Lung (tissue), 11 donors: ENCODE measurements at regions not wholly inside any gene's neighbourhood (a gene's known extent, or its start where the extent isn't known, plus 50 kb on each side); places are given as distances from the start of the nearest gene placed in this dataset.
"Not testable (repeated sequence)": the region's sequence is repeated elsewhere in the genome, so short reads cannot be mapped to it uniquely, and the experiment has no call there.

ENCODE experiments used
- ATAC-seq: fragments of 200-7000 bp; cut with Tn5 transposase; one replicate; pipeline ENCODE4 v1.9.1; 2020; ENCODE audit warnings: moderate number of reproducible peaks; ENCODE audit not compliant: insufficient read depth, low FRiP score
- DNase-seq, 3 donors: peaks; one replicate each; pipeline ENCODE4 v3.0.0-alpha.2; 2013 to 2017
- H3K27ac ChIP-seq, 2 donors: one replicate each; pipeline ENCODE4 v1.5.1; 2013; ENCODE audit warnings: mild to moderate bottlenecking in 2 of 2, moderate library complexity in 2 of 2, control low read depth in 1 of 2, inconsistent platforms in 1 of 2, low read depth in 1 of 2, low read length in 1 of 2
- H3K27me3 ChIP-seq, 3 donors: one replicate each; pipeline ENCODE4 v1.5.1; 2013; ENCODE audit warnings: low read length in 2 of 3; ENCODE audit not compliant: control insufficient read depth in 3 of 3, insufficient read depth in 3 of 3
- H3K36me3 ChIP-seq, 4 donors: one replicate each; pipeline ENCODE4 v1.5.1; 2013; ENCODE audit warnings: low read length in 4 of 4, mild to moderate bottlenecking in 1 of 4, moderate library complexity in 1 of 4; ENCODE audit not compliant: control insufficient read depth in 4 of 4, insufficient read depth in 4 of 4
- H3K4me1 ChIP-seq, 5 donors: one replicate each; pipeline ENCODE4 v1.5.1; 2013; ENCODE audit warnings: low read length in 5 of 5, mild to moderate bottlenecking in 2 of 5, moderate library complexity in 1 of 5; ENCODE audit not compliant: control insufficient read depth in 5 of 5, insufficient read depth in 5 of 5
- H3K4me3 ChIP-seq: one replicate; pipeline ENCODE4 v1.5.1; 2013; ENCODE audit warnings: mild to moderate bottlenecking, control low read depth, moderate library complexity
- H3K9ac ChIP-seq, 2 donors: one replicate each; pipeline ENCODE4 v1.5.1; 2013; ENCODE audit warnings: low read length in 2 of 2, control low read depth in 1 of 2; ENCODE audit not compliant: insufficient read depth in 1 of 2
- H3K9me3 ChIP-seq, 4 donors: one replicate each; pipeline ENCODE4 v1.5.1; 2013; ENCODE audit warnings: low read length in 3 of 4, mild to moderate bottlenecking in 1 of 4, moderate library complexity in 1 of 4; ENCODE audit not compliant: control insufficient read depth in 4 of 4, insufficient read depth in 3 of 4
- WGBS, 2 donors: extraction: QIAGEN DNeasy Blood & Tissue Kit; methylation state at CpG; one replicate each; pipeline ENCODE4 v1.1.7; 2013; 5-methylcytosine and 5-hydroxymethylcytosine counted together
- TF ChIP-seq, protein P1 (sequence below): IDR thresholded peaks from 2 replicates; pipeline ENCODE4 v1.5.1; 2012; ENCODE audit warnings: mild to moderate bottlenecking; ENCODE audit errors: control extremely low read depth, extremely low read depth
- donor health status: control.
- donor health status: control.
- donor health status: Bipolar disorder and iron deficiency.
- donor health status: healthy.
- donor health status: DM: yes; HTN: yes; CAD: no.

- Histone ChIP-seq H3K9me3 (peaks cover 0 to 2% (median 0%) of the 10 kb centered on the region in 4 donors), H3K27ac (no peak overlapping the region), H3K9ac (no peak overlapping the region), H3K36me3 (no peaks in the 10 kb centered on the region), H3K4me3 (no peak overlapping the region), H3K4me1 (no peaks in the 10 kb centered on the region), H3K27me3 (peaks cover 0 to 2% (median 0%) of the 10 kb centered on the region in 3 donors)
- DNase-seq: no peak
- ATAC-seq: no peak
- TF ChIP-seq, protein P1, sequence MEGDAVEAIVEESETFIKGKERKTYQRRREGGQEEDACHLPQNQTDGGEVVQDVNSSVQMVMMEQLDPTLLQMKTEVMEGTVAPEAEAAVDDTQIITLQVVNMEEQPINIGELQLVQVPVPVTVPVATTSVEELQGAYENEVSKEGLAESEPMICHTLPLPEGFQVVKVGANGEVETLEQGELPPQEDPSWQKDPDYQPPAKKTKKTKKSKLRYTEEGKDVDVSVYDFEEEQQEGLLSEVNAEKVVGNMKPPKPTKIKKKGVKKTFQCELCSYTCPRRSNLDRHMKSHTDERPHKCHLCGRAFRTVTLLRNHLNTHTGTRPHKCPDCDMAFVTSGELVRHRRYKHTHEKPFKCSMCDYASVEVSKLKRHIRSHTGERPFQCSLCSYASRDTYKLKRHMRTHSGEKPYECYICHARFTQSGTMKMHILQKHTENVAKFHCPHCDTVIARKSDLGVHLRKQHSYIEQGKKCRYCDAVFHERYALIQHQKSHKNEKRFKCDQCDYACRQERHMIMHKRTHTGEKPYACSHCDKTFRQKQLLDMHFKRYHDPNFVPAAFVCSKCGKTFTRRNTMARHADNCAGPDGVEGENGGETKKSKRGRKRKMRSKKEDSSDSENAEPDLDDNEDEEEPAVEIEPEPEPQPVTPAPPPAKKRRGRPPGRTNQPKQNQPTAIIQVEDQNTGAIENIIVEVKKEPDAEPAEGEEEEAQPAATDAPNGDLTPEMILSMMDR: no peak
- WGBS, 2 donors: 90% methylated on average over 12 of the region's 12 CpGs
These were observed 643.9 kb downstream of the TBC1D22A start for GRCh38 chr22:47406180-47406834.

- H3K9ac ChIP-seq, H3K4me3 ChIP-seq, H3K36me3 ChIP-seq, H3K4me1 ChIP-seq, H3K27ac ChIP-seq, H3K27me3 ChIP-seq, H3K9me3 ChIP-seq, ATAC-seq, DNase-seq: not testable (repeated sequence)
- WGBS, 2 donors: 92 to 93% methylated on average over 13 to 15 of the region's 15 CpGs
These were observed 642.8 kb downstream of the TBC1D22A start for GRCh38 chr22:47405222-47405621.

DNA sequence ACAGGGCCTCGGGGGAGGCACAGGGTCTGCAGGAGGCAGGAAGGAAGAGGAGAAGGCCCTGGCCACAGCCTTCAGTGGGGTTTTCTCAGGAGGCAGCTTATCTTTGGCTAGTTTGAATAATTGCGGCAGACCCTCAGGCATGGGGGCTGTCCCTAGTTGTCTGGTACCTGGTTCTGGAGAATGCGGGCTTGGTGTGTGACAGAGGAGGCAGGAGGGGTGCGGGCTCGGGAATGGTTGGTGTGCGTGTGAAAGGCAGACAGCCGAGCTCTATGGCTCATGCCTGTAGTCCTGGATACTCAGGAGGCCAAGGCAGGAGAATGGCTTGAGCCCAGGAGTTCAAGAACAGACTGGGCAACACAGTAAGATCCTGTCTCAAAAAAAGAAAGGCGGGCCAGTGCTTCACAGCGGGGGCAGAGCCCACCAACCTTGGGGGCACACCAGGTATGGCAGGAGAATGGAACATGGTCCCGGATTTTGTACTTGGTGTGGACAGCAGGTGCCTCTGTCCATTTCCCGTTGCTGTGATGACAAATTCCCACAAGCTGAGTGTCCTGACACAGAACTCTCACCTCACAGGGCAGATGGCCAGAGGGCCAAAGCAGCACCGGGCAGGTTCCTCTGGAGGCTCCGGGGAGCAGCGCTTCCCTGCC, 640.6 kb downstream of the TBC1D22A start:
- no peak for DNase-seq
- 85 to 87% methylated on average over 14 of the region's 14 CpGs for WGBS, 2 donors
- TF ChIP-seq, protein P1: no peak
- Histone ChIP-seq H3K4me3 (no peak overlapping the region), H3K4me1 (no peaks in the 10 kb centered on the region), H3K9me3 (peaks cover 0 to 2% (median 0%) of the 10 kb centered on the region in 4 donors), H3K27me3 (no peaks in the 10 kb centered on the region), H3K36me3 (no peaks in the 10 kb centered on the region), H3K27ac (no peak overlapping the region), H3K9ac (no peak overlapping the region)
- ATAC-seq: no peak

DNA sequence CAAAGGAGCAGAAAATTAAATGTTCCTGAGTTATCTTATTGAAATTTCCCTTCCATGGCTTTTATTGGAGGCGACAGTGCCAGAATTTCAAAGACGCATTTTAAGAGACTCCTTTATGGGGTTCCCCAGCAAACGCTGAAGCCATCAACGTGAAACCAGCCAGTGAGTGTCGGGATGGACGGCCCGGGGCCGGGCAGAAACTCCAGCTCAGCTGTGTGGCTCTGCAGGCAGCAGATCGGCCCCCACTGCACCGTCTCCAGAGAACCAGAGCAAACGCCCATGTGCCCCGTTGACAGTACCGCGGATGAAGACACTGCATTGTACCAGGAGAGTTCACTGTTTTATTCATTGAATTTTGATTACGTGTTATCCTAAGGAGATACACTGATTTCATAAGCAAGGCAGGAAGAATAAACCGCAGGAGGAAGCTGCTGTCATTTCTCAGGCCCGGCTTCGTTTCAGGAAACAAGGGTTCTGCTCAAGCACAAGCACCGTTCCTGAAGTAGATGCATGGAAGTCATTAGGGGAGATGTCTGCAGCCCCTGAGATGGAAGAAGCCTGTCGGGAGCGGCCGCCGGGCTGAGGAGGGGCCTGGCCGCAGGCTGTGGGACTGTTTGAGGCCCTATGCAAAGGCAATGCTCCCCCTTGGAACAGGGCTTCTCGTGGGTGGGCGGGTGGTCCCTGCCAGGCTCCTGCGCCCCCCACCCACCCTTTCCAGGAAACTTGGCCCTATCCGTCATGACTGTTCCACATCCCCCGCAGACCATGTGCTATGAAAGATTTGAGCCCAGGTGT, 639.7 kb downstream of the TBC1D22A start:
- Histone ChIP-seq H3K27me3 (no peaks in the 10 kb centered on the region), H3K4me1 (no peaks in the 10 kb centered on the region), H3K4me3 (no peak overlapping the region), H3K27ac (no peak overlapping the region), H3K9ac (no peak overlapping the region), H3K36me3 (no peaks in the 10 kb centered on the region), H3K9me3 (peaks cover 0 to 2% (median 0%) of the 10 kb centered on the region in 4 donors)
- TF ChIP-seq, protein P1: no peak
- ATAC-seq: no peak
- 59 to 74% methylated on average over 29 of the region's 29 CpGs for WGBS, 2 donors
- no peak for DNase-seq
